Sigmoid colon (tissue), 4 donors: ENCODE measurements at regions not wholly inside any gene's neighbourhood (a gene's known extent, or its start where the extent isn't known, plus 50 kb on each side); places are given as distances from the start of the nearest gene placed in this dataset.

Source experiments
- EP300 ChIP-seq, 4 donors: sonication (generic); formaldehyde crosslinking; IDR thresholded peaks; one replicate each; pipeline ENCODE4 v1.6.1; 2017; ENCODE audit warnings: antibody characterized with exemption in 4 of 4
- POLR2A ChIP-seq, 2 donors: fragments of 450-650 bp; IDR thresholded peaks; one replicate each; pipeline ENCODE4 v1.6.1; 2016; ENCODE audit warnings: antibody characterized with exemption in 2 of 2, mild to moderate bottlenecking in 2 of 2, moderate library complexity in 2 of 2
- POLR2AphosphoS5 ChIP-seq, 4 donors: sonication (generic); formaldehyde crosslinking; IDR thresholded peaks; one replicate each; pipeline ENCODE4 v1.6.1; 2017; ENCODE audit warnings: antibody characterized with exemption in 4 of 4
- TF ChIP-seq, protein P1 (sequence below), 4 experiments: fragments of 450-650 bp in 3 of 4; fragments of 200-600 bp in 1 of 4; IDR thresholded peaks; one replicate each; pipeline ENCODE4 v1.5.1; 2016 to 2019; ENCODE audit warnings: antibody characterized with exemption in 4 of 4, mild to moderate bottlenecking in 3 of 4, moderate library complexity in 2 of 4

DNA sequence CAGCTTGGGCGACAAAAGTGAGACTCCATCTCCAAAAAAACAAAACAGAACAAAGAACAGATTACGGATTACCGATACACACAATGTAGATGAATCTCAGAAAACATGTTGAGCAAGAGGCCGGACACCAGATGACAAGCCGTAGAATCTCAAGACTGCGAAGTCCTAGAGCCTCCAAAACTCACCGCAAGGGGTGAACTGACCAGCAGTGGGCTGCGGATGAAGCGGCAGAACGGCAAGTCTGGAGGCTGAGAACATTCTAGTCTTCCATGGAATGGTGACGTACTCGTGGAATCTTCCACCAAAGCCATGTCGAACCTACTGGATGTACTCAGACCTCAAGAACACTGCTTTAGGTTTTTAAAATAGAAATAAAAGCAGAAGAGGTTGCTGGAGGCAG lies 198.8 kb downstream of the NDUFA10 start:
- TF ChIP-seq, protein P1, sequence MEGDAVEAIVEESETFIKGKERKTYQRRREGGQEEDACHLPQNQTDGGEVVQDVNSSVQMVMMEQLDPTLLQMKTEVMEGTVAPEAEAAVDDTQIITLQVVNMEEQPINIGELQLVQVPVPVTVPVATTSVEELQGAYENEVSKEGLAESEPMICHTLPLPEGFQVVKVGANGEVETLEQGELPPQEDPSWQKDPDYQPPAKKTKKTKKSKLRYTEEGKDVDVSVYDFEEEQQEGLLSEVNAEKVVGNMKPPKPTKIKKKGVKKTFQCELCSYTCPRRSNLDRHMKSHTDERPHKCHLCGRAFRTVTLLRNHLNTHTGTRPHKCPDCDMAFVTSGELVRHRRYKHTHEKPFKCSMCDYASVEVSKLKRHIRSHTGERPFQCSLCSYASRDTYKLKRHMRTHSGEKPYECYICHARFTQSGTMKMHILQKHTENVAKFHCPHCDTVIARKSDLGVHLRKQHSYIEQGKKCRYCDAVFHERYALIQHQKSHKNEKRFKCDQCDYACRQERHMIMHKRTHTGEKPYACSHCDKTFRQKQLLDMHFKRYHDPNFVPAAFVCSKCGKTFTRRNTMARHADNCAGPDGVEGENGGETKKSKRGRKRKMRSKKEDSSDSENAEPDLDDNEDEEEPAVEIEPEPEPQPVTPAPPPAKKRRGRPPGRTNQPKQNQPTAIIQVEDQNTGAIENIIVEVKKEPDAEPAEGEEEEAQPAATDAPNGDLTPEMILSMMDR (IDR thresholded peaks at IDR 0.05) = no peak
- TF ChIP-seq EP300 (IDR thresholded peaks at IDR 0.05) (no peak), POLR2A (IDR thresholded peaks at IDR 0.05) (no peak), POLR2AphosphoS5 (IDR thresholded peaks at IDR 0.05) (no peak)
